SIG-M5 (cell line): ENCODE measurements at regions not wholly inside any gene's neighbourhood (a gene's known extent, or its start where the extent isn't known, plus 50 kb on each side); places are given as distances from the start of the nearest gene placed in this dataset.
"Not testable (repeated sequence)": the region's sequence is repeated elsewhere in the genome, so short reads cannot be mapped to it uniquely, and the experiment has no call there.

Source experiments
- DNase-seq: peaks from one replicate; lab custom pipeline; 2025; lab: John Stamatoyannopoulos, UW

- not testable (repeated sequence) for DNase-seq
Measured at GRCh38 chr12:8282181-8282580, 54.8 kb upstream of the FAM90A1 start.

DNA sequence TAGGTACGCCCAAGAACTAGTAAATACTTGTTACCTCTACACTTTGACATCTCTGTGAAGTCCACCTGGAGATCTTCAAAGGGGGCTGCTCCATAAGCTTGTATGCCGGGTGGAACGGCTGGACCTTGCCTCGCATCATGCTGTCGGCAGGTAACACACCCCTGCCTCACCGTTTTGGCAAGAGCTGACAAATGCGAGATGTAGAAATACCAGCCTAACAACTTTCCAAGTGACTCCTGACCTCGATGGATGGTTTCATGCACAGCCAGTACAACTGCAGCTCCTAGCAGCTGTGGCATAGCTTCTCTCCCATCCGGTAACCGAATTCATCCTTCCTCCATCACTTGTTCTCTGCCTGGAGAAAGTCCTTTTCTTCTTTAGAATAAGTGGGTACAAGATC, 58.3 kb upstream of the FAM90A1 start:
- not testable (repeated sequence) for DNase-seq

- not testable (repeated sequence) for DNase-seq
Measured at GRCh38 chr12:8291764-8292163, 64.3 kb upstream of the FAM90A1 start.

- not testable (repeated sequence) for DNase-seq
Measured at GRCh38 chr12:8294662-8295061, 67.2 kb upstream of the FAM90A1 start.

- DNase-seq = not testable (repeated sequence)
Measured at GRCh38 chr12:8308611-8309010, 81.2 kb upstream of the FAM90A1 start.

GRCh38 chr12:8315997-8316396, 88.6 kb upstream of the FAM90A1 start:
- DNase-seq = not testable (repeated sequence)

GRCh38 chr12:8317675-8318074, 90.3 kb upstream of the FAM90A1 start:
- DNase-seq = not testable (repeated sequence)

- not testable (repeated sequence) for DNase-seq
Measured at GRCh38 chr12:8320251-8320730, 92.9 kb upstream of the FAM90A1 start.

DNA sequence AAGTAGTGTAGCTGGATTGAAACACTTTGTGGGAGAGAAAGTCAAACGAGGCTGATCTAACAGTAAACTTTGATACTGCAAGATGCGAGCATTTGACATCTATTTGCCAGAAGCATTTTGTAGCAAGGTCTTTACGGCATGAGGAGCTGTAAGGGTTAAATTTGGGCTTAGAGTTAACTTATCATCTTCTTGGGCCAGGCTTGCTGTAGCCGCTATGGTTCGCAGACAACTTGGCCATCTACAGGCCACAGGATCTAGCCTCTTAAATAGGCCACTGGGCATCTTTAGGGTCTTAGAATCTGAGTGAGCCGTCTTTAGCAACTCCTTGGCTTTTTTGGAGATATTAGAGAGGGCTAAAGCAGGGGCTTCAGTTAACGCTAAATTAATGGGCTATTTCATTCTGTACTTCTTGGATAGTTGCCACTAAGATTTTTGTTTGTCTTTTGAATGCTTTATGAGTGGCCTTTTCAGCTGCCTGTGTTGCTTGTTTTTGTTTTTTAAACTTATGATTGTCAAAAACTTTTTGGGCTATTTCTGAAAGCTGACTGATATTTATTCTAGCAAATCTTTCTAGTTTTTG, 93.5 kb upstream of the FAM90A1 start:
- not testable (repeated sequence) for DNase-seq

GRCh38 chr12:8325145-8325839, 97.9 kb upstream of the FAM90A1 start:
- not testable (repeated sequence) for DNase-seq

GRCh38 chr12:8328835-8329234, 101.4 kb upstream of the FAM90A1 start:
- peak; percentile 5 for DNase-seq

- DNase-seq = not testable (repeated sequence)
Measured at GRCh38 chr12:8332373-8332772, 105.0 kb upstream of the FAM90A1 start.

- not testable (repeated sequence) for DNase-seq
Measured at GRCh38 chr12:8351073-8351472, 104.7 kb upstream of the CLEC6A start.

GRCh38 chr12:8354741-8355140, 101.0 kb upstream of the CLEC6A start:
- not testable (repeated sequence) for DNase-seq

DNA sequence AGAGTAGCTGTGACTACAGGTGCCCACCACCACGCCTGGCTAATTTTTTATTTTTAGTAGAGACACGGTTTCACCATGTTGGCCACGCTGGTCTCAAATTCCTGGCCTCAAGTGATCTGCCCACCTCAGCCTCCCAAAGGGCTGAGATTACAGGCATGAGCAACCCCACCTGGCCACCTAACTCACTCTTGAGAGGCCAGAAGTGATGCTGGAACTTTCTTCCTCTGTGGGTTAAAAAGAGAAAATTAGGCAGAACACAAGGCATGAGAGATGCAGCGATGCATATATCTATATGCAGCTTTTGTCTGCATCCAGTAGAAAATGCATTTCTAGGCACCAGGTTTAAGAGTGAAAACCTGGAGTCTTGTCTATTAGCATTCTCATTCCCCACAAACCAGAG, 100.2 kb upstream of the CLEC6A start:
- DNase-seq = not testable (repeated sequence)

GRCh38 chr12:8373744-8374143, 82.0 kb upstream of the CLEC6A start:
- DNase-seq = not testable (repeated sequence)

DNA sequence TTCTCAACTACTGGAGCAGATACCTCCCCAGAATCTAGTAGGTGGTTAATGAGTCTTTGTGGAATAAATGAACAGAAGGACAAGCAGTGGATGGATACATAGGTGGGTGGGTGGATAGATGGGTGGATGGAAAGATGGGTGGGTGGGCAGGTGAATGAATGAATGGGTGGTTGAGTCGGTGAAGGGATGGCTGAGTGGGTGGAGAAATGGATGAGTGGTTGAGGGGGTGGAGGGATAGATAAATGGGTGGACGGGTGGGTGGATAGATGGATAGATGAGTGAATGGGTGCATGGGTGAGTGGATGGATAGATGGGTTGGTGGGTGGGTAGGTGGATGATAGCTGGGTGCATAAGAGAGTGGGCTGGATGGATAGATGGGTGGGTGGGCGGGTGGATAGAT, 80.6 kb upstream of the CLEC6A start:
- not testable (repeated sequence) for DNase-seq

GRCh38 chr12:8377756-8378155, 78.0 kb upstream of the CLEC6A start:
- not testable (repeated sequence) for DNase-seq

DNA sequence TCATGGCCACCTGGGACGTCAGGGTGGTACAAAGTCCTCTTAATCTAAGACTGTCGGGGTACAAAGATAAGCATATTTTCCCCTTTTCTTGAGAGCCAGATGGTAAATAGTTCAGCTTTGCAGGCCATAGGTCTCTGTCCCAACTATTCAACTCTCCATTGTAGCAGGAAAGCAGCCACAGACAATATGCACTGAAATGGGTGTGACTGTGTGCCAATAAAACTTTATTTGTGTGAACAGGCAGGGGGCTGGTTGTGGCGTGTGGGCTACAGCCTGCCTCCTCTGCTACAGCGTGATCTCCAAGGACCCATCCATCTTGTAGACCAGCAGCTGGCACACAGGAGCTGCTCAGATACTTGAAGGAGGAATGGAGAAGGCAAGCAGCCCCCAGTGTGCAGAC, 73.2 kb upstream of the CLEC6A start:
- DNase-seq = not testable (repeated sequence)

DNA sequence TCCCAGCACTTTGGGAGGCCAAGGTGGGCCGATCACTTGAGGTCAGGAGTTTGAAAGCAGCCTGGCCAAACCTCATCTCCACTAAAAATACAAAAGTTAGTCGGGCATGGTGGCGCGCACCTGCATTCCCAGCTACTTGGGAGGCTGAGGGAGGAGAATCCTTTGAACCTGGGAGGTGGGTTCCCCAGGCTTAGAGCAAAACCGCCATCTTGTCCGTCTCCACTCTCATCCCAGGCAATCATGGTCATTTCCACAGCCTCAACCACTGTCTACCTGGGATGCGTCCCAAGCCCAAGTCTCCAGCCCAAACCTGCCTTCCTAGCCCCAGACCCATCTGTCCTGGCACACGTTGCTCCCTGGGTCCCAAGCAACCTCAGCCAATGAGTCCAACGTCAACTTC, 71.1 kb upstream of the CLEC6A start:
- DNase-seq = not testable (repeated sequence)

GRCh38 chr12:8385431-8385830, 70.3 kb upstream of the CLEC6A start:
- not testable (repeated sequence) for DNase-seq

DNA sequence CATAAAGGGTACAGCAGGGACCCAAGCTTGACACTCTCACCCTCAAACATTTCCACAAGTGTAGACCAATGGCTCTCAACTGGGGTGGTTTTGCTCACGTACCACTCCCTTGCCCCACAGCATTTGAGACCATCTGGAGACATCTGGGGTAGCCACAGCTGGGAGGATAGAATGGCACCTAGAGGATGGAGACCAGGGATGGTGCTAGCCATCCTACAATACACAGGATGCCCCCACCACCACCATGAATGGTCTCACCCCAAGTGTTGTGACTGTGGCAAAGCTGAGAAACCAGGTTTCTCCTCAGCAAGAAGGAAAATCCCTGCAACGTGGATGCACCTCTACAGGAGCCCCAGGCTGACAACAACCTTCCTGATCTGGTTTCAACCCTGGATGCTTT, 69.1 kb upstream of the CLEC6A start:
- not testable (repeated sequence) for DNase-seq

DNA sequence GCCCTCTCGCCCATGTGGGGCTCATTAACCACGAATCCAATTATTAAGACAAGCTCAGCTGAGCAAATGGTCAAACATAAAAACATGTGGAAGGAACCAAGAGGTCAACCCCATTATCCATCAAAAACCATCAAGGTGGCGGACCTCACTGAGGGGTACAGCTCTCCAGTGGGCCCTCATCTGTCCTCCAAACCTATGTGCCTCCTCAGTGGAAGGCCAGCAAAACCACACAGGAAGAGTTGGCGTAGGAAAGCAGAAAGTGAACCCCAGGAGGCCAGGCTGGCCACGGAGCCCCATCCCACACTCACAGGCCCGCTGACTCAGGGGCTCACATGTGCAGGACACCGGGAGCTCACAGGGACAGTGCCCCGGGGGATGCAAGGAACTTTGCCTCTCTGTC, 66.5 kb upstream of the CLEC6A start:
- DNase-seq = not testable (repeated sequence)
